DND-41 (cell line): ENCODE measurements at regions not wholly inside any gene's neighbourhood (a gene's known extent, or its start where the extent isn't known, plus 50 kb on each side); places are given as distances from the start of the nearest gene placed in this dataset.
"Not testable (repeated sequence)": the region's sequence is repeated elsewhere in the genome, so short reads cannot be mapped to it uniquely, and the experiment has no call there.

ENCODE experiments used
- ATAC-seq: fragments of 200-7000 bp; cut with Tn5 transposase; 3 replicates; pipeline ENCODE4 v1.9.1; 2021; ENCODE audit warnings: low read depth; ENCODE audit not compliant: insufficient read depth
- DNase-seq: peaks from one replicate; pipeline ENCODE4 v3.0.0-alpha.2; 2020
- H2AFZ ChIP-seq: 2 replicates; pipeline ENCODE4 v1.6.0; 2012; ENCODE audit warnings: low read depth, low read length
- H3K27ac ChIP-seq: 2 replicates; pipeline ENCODE4 v1.5.1; 2012; ENCODE audit warnings: low read length, inconsistent platforms
- H3K27me3 ChIP-seq: fragments of 200-600 bp; sonication (generic); 2 replicates; pipeline ENCODE4 v1.6.0; 2012; ENCODE audit warnings: low read length, mild to moderate bottlenecking, inconsistent platforms; ENCODE audit not compliant: insufficient read depth, poor library complexity
- H3K36me3 ChIP-seq: 2 replicates; pipeline ENCODE4 v1.5.1; 2012; ENCODE audit warnings: low read length, inconsistent platforms; ENCODE audit not compliant: insufficient read depth
- H3K4me1 ChIP-seq: 2 replicates; pipeline ENCODE4 v1.5.1; 2012; ENCODE audit warnings: mild to moderate bottlenecking, low read length; ENCODE audit not compliant: insufficient read depth
- H3K4me2 ChIP-seq: 2 replicates; pipeline ENCODE4 v1.6.0; 2012; ENCODE audit warnings: mild to moderate bottlenecking, moderate library complexity, low read length, inconsistent platforms; ENCODE audit not compliant: insufficient read depth
- H3K4me3 ChIP-seq, 2 experiments: fragments of 200-600 bp in 1 of 2; shearing (Covaris generic) in 1 of 2; 2 replicates each; pipeline ENCODE4 v1.5.1; 2012 to 2016; ENCODE audit warnings: inconsistent platforms in 2 of 2, low read length in 2 of 2, mild to moderate bottlenecking in 2 of 2, low read depth in 1 of 2, moderate library complexity in 1 of 2
- H3K79me2 ChIP-seq: 2 replicates; pipeline ENCODE4 v1.6.0; 2012; ENCODE audit warnings: low read length, inconsistent platforms; ENCODE audit not compliant: insufficient read depth
- H3K9ac ChIP-seq: 2 replicates; pipeline ENCODE4 v1.6.0; 2012; ENCODE audit warnings: low read depth, mild to moderate bottlenecking, inconsistent platforms, low read length, moderate library complexity
- H3K9me3 ChIP-seq: 2 replicates; pipeline ENCODE4 v1.5.1; 2012; ENCODE audit warnings: low read length, moderate library complexity, mild to moderate bottlenecking, inconsistent platforms; ENCODE audit not compliant: insufficient read depth, severe bottlenecking
- H4K20me1 ChIP-seq: 2 replicates; pipeline ENCODE4 v1.6.0; 2012; ENCODE audit warnings: low read length; ENCODE audit not compliant: insufficient read depth

- not testable (repeated sequence) for H3K27me3 ChIP-seq, ATAC-seq, H3K9ac ChIP-seq, H3K4me2 ChIP-seq, H3K27ac ChIP-seq, H3K4me3 ChIP-seq, H3K79me2 ChIP-seq, H3K4me1 ChIP-seq, H2AFZ ChIP-seq, H4K20me1 ChIP-seq, H3K9me3 ChIP-seq, H3K36me3 ChIP-seq
- DNase-seq, result peak; percentile 22
Measured at GRCh38 chr16:46392930-46393722, 228.1 kb downstream of the SHCBP1 start.

GRCh38 chr16:46390660-46391462, 230.3 kb downstream of the SHCBP1 start:
- not testable (repeated sequence) for H3K9ac ChIP-seq, H3K4me1 ChIP-seq, H3K27me3 ChIP-seq, H3K4me3 ChIP-seq, H3K79me2 ChIP-seq, H4K20me1 ChIP-seq, H3K36me3 ChIP-seq, H3K4me2 ChIP-seq, H3K27ac ChIP-seq, H2AFZ ChIP-seq
- peak; percentile 42 for DNase-seq
- ATAC-seq, result peak; percentile 2; the same call in 1 of the 3 replicates
- peaks cover 14% of the 10 kb centered on the region for H3K9me3 ChIP-seq

GRCh38 chr16:46389561-46390041, 231.6 kb downstream of the SHCBP1 start:
- peak; percentile 73 for DNase-seq
- H3K79me2 ChIP-seq, H3K4me2 ChIP-seq, H4K20me1 ChIP-seq, H3K27me3 ChIP-seq, H3K27ac ChIP-seq, H3K36me3 ChIP-seq, H3K4me3 ChIP-seq, H2AFZ ChIP-seq, H3K9ac ChIP-seq, ATAC-seq, H3K4me1 ChIP-seq: not testable (repeated sequence)
- H3K9me3 ChIP-seq, result peaks cover 11% of the 10 kb centered on the region

GRCh38 chr16:46388939-46389491, 232.2 kb downstream of the SHCBP1 start:
- H3K9ac ChIP-seq, H3K4me3 ChIP-seq, H3K36me3 ChIP-seq, H3K4me1 ChIP-seq, H2AFZ ChIP-seq, H3K27me3 ChIP-seq, H4K20me1 ChIP-seq, H3K27ac ChIP-seq, H3K79me2 ChIP-seq, DNase-seq, ATAC-seq, H3K4me2 ChIP-seq: not testable (repeated sequence)
- peaks cover 15% of the 10 kb centered on the region for H3K9me3 ChIP-seq

GRCh38 chr16:46388354-46388753, 232.8 kb downstream of the SHCBP1 start:
- not testable (repeated sequence) for H4K20me1 ChIP-seq, DNase-seq, H3K4me2 ChIP-seq, H3K4me1 ChIP-seq, ATAC-seq, H3K27me3 ChIP-seq, H3K27ac ChIP-seq, H3K79me2 ChIP-seq, H3K9ac ChIP-seq, H2AFZ ChIP-seq, H3K4me3 ChIP-seq, H3K36me3 ChIP-seq
- peaks cover 15% of the 10 kb centered on the region for H3K9me3 ChIP-seq

- H3K4me2 ChIP-seq, H3K79me2 ChIP-seq, H3K36me3 ChIP-seq, ATAC-seq, H4K20me1 ChIP-seq, H3K4me1 ChIP-seq, H3K27ac ChIP-seq, H3K27me3 ChIP-seq, H3K4me3 ChIP-seq, H2AFZ ChIP-seq, H3K9ac ChIP-seq: not testable (repeated sequence)
- H3K9me3 ChIP-seq, result peaks cover 15% of the 10 kb centered on the region
- peak; percentile 63 for DNase-seq
Measured at GRCh38 chr16:46387720-46388119, 233.5 kb downstream of the SHCBP1 start.

GRCh38 chr16:46386805-46387620, 234.2 kb downstream of the SHCBP1 start:
- H3K9ac ChIP-seq, H3K27ac ChIP-seq, H3K27me3 ChIP-seq, H2AFZ ChIP-seq, H3K36me3 ChIP-seq, H3K79me2 ChIP-seq, H3K4me2 ChIP-seq, H3K4me3 ChIP-seq, H3K4me1 ChIP-seq, H4K20me1 ChIP-seq: not testable (repeated sequence)
- DNase-seq, result peak; percentile 35
- H3K9me3 ChIP-seq, result peaks cover 17% of the 10 kb centered on the region
- ATAC-seq, result 0 out of 3 replicates have a peak, but pooled peaks have one; percentile 12
